ENCODE measurements at regions not wholly inside any gene's neighbourhood (a gene's known extent, or its start where the extent isn't known, plus 50 kb on each side); places are given as distances from the start of the nearest gene placed in this dataset.

DNA sequence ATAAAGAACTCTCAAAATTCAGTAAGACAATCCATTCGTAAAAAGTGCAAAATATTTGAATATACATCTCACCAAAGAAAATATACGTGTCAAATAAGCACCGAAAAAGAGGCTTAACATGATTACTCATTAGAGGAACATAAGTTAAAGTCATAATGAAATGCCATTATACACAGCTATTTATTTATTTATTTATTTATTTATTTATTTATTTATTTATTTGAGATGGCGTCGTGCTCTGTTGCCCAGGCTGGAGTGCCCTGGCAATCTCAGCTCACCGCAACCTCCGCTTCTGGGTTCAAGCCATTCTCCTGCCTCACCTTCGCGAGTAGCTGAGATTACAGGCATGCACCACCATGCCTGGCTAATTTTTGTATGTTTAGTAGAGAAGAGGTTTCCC is 203.6 kb upstream of the UBASH3B start:
- TF ChIP-seq EZH2 (IDR thresholded peaks at IDR 0.05) (no peak), POLR2AphosphoS5 (IDR thresholded peaks at IDR 0.05; ENCODE audit: borderline replicate concordance, low read depth, low read length) (no peak), FOXP2 (optimal IDR thresholded peaks at IDR 0.05; ENCODE audit: control extremely low read depth, extremely low read length, insufficient read depth) (no peak)

Measured in SK-N-MC (cell line).